HG03378 (cell line): ENCODE measurements at regions not wholly inside any gene's neighbourhood (a gene's known extent, or its start where the extent isn't known, plus 50 kb on each side); places are given as distances from the start of the nearest gene placed in this dataset.
"Not testable (repeated sequence)": the region's sequence is repeated elsewhere in the genome, so short reads cannot be mapped to it uniquely, and the experiment has no call there.

Source experiments
- ATAC-seq: cut with Tn5 transposase; IDR thresholded peaks from one replicate; pipeline ENCODE4 v1.9.1; 2021; ENCODE audit warnings: mild to moderate bottlenecking, moderate library complexity; ENCODE audit not compliant: unreplicated experiment

DNA sequence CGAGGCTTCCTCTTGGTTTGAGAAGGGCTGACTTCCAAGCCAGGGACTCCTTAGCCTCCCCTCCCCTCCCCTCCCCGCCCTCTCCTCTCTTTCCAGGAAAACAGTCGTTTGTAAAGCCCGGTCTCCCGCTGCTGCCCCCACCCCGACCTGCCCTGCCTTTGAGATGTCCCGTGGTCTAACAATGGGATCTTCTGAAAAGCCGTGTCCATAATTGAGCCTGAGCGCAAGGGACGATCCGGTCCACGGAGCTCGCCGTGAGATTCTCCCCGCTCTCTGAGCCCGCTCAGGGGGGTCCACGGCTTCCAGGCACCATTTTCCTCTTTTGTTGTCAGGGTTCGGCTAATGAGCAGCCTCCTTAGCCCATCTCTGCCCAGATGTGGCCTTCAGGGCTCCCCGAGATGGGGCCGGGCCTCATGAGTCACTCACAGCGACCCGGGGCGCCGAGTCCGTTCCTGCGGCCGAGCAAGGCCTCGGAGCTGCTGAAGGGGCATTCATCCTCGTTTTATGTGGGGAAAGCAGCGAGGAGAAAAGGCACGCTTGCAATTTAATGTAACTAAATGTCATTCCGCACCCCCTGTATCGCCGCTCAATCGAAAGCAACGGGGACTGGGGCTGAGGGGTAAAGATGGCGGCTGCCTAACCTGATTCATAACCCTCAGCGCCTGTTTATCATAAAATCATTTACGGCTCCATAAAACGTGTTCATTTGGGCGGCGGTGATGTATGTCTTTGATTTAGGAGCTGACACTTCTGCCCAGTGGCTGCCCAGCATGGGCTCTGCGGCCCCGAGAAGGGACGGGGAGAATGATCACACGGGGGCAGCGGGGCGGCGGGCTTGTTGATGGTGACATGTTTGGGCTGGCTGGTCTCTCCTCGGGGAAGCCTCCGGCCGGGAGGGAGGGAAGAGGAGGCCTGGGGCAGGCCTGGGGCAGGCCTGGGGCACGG is 232.6 kb upstream of the C1orf174 start:
- no peak for ATAC-seq

DNA sequence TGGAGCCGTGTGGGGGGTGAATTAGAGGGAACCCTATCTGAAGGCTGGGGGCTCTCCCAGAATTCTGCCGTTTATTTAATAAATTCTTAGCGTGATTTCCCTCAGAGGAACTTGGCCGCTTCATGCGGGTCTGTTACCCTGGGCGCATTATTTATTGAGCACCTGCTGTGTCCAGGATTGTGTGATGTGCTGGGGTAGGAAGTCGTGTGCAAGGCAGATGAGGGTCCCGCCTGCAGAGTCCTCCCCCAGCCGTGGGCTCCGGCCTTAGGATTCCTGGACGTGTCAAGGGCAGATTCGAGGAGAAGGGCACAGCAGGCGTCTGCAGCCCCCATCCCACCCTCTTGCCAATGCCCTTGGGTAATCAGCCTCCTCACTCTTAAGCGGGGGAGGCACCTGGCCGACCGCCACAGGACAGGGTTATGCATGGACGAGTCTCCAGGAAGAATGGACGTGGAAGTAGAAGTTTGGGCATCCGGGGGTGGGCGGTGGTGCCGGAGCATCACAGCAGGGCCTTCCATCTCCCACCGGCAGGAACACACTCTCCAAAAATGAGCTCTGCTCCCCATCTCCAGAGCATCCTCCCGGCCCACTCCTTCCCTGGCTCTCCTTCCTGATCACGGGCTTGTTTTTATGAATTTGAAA is 233.3 kb upstream of the C1orf174 start:
- ATAC-seq, result no peak

DNA sequence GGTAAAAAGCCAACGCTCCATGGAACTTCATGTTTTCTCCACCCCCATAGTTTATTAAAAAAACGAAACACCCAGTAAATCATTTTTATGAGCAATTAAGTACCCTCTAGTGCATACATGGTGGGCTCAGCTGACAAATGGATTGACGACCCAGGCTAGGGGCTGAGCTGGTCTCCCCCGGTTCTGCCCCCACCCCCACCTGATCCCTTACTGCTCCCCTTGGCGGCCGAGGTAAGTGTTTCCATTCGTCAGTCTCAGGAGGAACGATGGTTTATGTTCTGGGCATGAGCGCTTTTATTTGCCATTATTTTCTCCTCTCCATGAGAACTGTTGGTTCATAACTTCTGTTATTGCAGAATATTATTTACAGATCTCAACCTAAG is 233.9 kb upstream of the C1orf174 start:
- ATAC-seq, result no peak

DNA sequence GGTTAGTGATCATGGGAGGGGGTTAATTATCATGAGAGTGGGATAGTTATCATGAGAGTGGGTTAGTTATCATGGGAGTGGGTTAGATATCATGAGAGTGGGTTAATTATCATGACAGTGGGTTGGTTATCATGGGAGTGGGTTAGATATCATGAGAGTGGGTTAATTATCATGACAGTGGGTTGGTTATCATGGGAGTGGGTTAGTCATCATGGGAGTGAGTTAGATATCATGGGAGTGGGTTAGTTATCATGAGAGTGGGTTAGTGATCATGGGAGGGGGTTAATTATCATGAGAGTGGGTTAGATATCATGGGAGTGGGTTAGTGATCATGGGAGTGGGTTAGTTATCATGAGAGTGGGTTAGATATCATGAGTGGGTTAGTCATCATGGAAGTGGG is 235.8 kb upstream of the C1orf174 start:
- not testable (repeated sequence) for ATAC-seq

DNA sequence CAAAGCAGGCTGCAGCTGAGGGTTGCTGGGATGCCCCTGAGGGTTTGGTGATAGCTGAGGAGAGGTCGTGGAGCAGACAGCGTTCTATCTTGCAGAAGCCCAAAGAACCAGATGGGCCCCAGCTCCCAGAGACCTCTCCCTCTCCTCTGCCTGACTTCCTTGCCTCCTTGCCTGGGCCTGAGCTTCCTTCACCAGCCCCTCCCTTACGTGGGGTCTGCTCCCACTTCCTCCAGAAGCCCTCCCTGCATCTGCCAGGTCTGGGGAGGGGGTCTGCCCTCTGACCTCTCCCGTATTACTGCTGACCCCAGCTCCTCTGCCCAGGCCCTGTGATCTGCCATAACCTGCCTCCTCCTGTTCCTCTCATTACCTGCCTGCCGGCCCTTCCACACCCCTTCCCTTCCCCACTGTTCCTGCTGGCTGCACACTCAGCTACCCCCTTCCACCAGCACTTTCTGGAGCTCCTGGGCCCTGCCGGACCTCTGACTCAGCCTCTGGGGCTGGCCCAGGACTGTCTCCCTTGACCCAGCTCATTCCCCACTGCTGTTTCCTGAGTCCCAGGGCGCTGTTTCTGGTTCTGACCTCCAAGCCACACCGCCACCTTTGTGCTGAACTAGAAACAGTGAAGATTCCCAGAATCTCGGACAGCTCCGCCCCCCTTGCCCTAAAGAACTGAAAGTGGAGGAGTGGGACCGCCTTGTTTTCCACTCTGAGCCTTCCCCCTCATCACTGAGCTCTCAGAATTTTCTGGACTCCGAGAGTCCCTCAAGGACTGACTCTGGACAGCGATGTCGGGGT is 237.7 kb upstream of the C1orf174 start:
- ATAC-seq, result no peak

DNA sequence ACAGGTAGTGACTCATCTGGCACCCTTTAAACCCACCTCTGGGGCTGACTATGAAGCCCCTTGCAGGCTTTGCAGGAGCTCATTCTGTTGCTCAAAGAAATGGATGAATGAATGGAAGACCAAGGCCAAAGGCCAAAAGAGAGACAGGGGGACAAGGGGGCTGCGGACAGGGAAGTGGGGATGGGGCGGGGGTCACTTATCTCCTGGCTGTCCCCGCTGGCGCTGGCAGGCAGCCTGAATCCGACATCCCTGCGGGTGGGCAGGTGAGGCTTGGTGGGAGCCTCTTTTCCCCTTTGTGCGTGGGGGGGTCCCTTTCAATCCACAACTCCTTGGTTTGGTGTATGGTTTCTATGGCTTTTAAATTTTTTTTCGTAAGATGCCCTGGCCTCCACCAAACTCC is 239.6 kb upstream of the C1orf174 start:
- no peak for ATAC-seq

DNA sequence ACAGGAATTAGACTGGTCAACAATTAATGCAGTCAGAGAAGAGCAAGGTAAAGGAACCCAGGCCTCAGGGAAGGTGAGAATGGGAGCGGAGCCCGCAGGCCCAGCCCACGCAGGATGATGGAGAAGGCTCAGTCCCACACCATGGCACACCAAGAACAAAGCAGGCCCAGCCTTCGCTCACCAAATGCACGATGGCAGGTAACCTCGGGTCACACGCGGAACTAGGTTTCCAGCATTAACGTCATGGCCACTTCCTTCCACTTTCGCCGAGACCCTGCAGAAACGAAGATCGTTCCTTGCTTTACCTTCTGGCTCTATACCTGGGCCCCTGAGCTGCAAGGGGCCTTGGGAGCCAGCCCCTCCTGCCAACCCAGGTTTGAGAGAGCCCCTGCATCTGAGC is 240.2 kb upstream of the C1orf174 start:
- ATAC-seq, result no peak

DNA sequence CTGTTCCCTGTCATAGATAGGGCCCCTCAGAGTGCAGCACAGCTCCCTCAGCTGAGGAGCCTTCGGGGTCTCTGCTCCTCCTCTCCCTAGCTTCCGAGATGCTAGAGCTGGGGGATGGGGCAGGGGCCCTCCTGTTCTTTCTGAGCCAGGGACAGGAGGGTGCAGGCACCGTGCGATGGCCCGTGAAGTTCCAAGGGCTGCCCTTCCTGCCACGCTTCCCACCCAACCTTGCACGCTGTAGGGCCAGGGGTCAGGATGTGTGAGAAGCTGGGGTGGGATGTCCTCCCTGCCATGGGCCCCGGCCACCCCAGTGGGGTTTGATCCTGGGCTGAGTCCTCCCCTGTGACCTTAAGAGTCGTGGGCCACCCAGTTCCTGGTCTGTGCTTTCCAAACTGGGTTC is 240.7 kb upstream of the C1orf174 start:
- no peak for ATAC-seq

DNA sequence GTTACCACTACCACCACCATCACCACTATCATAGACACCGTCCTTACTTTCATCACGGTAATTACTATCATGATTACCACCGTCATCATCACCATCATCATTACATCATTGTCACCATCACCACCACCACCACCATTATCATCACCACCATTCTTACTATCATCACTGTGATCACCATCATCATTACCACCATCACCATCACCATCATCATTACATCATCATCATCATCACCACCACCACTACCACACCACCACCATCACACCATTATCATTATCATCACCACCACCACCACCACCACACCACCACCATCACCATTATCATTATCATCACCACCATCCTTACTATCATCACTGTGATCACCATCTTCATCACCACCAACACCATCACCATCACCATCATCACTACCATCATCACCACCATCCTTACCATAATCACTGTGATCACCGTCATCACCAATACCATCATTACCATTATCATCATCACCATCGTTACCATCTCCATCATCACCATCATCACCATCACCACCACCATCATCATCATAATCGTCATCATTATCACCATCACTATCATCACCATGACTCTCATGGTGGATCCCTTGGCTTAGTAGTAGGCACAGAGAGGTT is 244.4 kb upstream of the C1orf174 start:
- no peak for ATAC-seq

DNA sequence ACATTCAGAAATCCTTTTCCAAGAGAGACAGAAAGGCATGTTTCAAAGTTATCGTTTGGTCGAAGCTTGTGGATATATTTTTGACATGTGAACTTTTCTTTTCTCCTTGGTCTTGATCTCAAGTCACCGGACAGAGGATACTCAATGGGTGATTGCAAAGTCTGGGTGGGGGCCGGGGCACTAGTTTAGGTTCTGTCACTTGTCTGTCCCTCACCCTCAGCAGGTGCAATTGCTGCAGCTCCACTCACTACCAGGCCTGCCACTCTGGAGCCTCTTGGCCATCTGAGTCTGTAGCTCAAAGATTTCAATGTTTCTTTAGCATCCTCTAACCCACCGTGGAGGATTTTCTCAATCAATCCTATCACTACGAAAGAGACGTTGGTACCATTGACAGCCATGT is 246.0 kb upstream of the C1orf174 start:
- ATAC-seq, result no peak

DNA sequence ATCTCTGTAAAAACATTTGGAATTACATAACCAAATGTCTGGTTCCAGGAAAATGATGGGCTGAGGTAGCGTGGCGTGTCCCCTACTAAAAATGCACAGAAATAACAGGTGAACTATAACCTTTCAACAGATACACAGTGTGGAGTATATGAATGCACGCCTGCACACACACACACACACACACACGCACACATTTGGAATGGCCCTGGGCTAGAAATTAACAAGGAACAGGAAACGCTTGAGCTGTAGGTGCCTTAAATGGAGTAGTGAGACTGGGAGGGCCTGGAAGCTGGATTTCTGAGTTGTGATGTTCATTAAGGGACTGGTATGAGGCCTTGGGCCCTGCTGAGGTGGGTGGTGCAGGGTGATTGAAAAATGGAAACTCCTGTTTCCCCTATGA is 246.5 kb upstream of the C1orf174 start:
- ATAC-seq, result no peak

DNA sequence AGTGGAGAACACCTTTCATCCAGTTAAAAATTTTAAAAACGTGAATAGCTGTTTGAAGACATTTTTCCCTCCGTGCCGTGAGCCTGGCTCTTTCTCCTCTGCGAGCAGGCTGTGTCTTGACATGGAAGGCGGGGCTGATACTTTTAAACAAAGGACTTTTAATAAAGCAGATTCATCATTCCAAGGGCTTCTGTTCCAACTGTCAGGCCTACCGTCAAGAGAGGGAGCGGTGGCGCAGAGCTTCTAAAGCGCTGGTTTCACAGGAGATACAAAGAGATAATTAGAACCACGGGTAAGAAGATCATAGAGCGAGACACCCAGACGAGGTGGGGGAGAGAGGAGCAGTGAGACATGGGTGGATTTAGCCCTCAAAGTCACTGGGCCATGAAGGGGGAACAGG is 247.4 kb upstream of the C1orf174 start:
- ATAC-seq, result no peak

DNA sequence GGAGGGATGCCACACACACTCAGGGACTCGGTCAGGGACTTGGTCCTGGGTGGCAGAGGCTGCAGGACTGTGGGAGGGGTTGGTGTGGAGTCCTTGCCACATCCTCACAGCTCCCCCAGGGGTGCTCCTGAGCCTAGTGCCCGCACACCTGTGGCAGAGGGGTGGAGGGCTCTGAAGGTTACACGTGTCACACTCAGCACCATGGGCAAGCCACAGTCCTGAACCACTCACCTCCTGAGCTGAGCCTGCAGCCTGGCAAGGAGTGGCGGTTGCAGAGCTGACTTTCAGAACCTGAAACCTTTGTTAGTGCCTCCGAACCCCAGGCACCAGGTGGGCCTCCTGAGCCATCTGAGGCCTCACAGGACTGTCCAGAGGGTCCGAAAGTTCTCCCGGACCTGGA is 249.2 kb upstream of the C1orf174 start:
- no peak for ATAC-seq

DNA sequence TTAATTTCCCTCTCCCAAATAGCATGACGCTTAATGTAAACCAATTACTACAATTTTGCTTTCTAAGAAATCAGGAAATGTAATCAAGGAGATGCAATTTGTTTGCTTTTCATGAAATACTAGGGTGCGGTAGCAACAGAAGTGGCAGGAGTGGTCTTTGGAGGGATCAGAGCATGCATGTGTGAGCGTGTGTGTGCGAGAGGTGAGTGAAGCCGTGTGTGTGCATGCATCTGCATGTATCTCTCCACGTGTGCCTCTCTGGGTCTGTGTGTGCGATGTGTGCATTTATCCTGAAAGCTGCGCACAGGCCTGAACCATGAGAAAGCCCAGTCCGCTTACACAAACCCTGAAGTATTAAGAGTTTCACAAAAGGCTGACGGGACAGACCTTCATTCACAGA is 249.8 kb upstream of the C1orf174 start:
- no peak for ATAC-seq

DNA sequence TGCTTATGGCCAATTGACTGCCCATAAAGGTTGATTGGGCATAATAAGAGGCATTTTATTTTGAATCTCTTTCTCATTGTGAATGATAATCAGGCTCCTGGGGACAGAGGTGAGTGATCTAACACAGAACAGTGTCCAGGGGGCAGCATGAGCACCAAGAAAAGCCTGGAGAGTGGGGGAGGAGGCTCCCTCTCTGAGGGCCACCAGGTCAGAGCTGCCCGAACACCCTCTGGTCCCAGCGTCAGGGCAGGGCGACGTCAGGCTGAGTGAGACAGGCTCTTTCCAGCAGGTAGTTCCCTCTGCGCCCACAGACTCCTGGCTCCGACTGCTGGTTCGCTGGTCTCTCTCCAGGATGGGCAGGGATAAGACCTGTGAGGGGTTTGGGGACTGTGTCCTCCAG is 250.2 kb upstream of the C1orf174 start:
- ATAC-seq, result no peak

DNA sequence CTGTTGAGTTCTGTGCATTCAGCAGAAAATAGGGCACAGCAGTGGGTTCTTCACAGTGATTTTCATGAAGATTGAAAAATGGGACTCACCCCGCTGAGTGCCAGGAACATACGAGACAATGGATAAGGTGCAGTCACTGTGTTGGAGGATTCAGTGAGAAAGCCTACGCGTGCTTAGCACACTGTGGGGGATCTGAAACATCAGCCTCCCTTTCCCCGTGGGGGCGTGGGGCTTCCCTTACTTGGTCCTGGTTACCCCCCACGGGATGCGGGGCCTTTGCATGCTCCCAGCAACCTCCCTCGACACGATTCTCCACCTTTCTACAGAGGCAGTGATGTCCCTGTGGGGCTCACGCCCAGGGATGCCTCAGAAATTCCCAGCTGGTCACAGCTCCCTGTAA is 252.2 kb upstream of the C1orf174 start:
- no peak for ATAC-seq

DNA sequence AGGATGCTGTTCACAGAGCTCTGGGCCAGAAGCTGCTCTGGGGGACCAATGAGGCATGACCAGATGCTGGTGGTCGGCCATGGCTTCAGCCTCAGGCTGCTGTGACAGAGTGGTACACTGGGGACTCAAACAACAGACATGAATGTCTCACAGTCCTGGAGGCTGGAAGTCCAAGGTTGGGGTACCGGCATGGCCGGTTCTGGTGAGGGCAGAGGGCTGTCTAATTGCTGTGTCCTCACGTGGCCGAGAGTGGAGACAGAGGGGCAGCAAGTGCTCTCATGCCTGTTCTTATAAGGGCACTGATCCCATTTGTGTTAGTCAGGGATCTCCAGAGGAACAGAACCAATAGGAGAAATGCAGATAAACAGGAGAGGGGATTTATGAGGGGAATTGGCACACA is 253.5 kb upstream of the C1orf174 start:
- no peak for ATAC-seq

DNA sequence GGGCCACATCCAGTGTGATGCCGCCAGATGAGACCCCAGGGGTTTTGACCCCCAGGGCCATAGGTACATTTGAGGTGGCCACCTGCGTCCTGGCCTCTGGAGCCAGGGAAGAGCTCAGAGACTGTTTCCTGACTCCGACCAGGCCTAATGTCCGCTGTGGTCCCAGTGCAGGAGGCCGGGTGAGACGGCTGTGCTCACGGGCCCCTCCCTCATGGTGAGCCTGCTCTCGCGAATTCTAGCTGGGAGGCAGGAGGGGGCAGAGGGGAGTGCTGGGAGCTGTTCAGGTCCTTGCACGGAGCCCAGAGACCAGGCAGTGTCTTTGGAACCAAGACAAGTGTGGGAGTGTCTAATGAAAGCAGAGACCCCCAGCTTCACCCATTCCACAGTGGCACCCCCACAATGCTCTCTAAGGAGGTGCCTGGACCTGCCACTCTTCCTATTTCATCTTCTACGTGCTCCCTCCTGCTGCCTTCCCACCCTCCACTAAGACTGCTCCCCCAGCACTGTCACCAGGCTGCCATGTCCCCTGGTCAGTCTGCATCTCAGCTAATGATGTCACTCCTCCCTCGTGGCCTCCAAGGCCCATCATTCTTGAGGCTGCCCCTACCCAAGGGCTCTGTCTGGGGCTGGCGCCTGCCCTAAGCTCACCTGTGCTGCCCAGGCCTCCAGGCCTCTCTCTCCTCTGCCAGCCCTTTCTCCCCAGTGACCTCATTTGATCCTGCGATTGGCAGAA is 256.3 kb upstream of the C1orf174 start:
- ATAC-seq, result no peak

DNA sequence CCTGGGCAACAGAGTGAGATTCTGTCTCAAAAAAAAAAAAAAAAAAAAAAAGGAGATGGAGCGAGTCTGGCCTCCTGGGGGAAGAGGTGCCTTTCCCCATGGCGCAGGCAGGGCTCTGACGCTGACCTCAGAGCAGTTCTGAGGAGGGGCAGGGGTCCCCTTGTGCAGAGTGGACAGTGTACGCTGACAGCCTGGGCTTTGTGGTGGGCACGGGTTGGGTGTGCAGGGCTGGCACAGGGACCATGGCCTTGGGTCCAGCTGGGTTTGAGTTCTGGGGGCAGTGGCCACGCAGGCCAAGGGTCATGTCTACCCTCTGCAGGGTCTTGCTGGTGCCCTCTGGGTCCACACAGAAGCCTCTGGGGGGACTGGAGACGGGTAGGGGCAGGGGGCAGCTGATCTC is 260.1 kb upstream of the C1orf174 start:
- ATAC-seq, result no peak

DNA sequence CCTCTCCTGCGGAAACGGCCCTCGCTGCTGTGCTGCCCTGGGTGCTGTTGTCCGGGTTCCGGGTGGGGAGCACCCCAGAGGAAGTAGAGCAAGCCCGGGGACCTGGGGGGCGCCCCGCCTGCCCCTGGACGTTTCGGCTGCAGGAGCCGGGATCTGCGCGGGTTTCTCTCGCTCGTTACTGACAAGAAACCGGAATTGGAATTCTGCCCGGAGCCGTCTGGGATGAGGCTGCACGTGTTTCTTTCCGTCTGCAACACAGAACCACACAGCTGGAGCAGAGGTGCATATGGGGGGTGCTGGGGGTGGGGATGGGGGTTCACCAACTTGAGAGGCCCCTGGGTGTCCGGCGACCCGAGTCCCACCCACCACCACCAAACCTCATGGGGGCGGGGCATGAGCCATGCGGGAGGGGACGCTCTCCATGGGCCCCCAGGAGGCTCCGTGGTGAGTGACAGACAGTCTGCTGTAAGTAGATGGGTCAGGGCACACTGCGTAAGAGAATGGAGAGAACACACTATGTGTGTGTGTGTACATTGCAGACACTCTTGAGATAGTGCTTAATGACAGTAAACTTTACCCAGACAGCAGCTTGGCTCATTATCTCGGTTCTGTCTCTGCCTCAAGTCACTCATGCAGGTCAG is 261.4 kb upstream of the C1orf174 start:
- ATAC-seq, result no peak
